Upper lobe of left lung (tissue), 4 donors: ENCODE measurements at regions not wholly inside any gene's neighbourhood (a gene's known extent, or its start where the extent isn't known, plus 50 kb on each side); places are given as distances from the start of the nearest gene placed in this dataset.

Experiments used
- CTCF ChIP-seq, 6 experiments: fragments of 450-650 bp in 4 of 6; fragments of 200-600 bp in 2 of 6; sonication (generic) in 2 of 6; IDR thresholded peaks; one replicate each; pipeline ENCODE4 v1.5.1; 2016 to 2019; ENCODE audit warnings: antibody characterized with exemption in 6 of 6
- POLR2A ChIP-seq, 4 donors: fragments of 450-650 bp; IDR thresholded peaks; one replicate each; pipeline ENCODE4 v1.5.1; 2016 to 2017; ENCODE audit warnings: antibody characterized with exemption in 4 of 4, mild to moderate bottlenecking in 2 of 4
- POLR2AphosphoS5 ChIP-seq, 2 donors: sonication (generic); formaldehyde crosslinking; IDR thresholded peaks; one replicate each; pipeline ENCODE4 v1.5.1; 2017; ENCODE audit warnings: antibody characterized with exemption in 2 of 2

- no peak for TF ChIP-seq CTCF (IDR thresholded peaks at IDR 0.05)
- no peak for TF ChIP-seq POLR2A (IDR thresholded peaks at IDR 0.05)
- no peak for TF ChIP-seq POLR2AphosphoS5 (IDR thresholded peaks at IDR 0.05)
These were observed 743.4 kb downstream of the UQCRFS1 start for GRCh38 chr19:28469544-28469943.
